Immature natural killer cell (primary cell): ENCODE measurements at regions not wholly inside any gene's neighbourhood (a gene's known extent, or its start where the extent isn't known, plus 50 kb on each side); places are given as distances from the start of the nearest gene placed in this dataset.
"Not testable (repeated sequence)": the region's sequence is repeated elsewhere in the genome, so short reads cannot be mapped to it uniquely, and the experiment has no call there.

ENCODE experiments used
- DNase-seq, 3 donors: peaks; one replicate each; pipeline ENCODE4 v3.0.0; 2022; ENCODE audit warnings: mixed read lengths in 1 of 3
- H3K27ac Mint-ChIP-seq, 6 donors: one replicate each; pipeline ENCODE4 v1.8.0; 2020; ENCODE audit warnings: mixed read lengths in 6 of 6, mild to moderate bottlenecking in 5 of 6, inconsistent platforms in 4 of 6, moderate library complexity in 3 of 6
- H3K27me3 Mint-ChIP-seq, 3 donors: one replicate each; pipeline ENCODE4 v1.8.0; 2020 to 2021; ENCODE audit warnings: low read depth in 3 of 3, mild to moderate bottlenecking in 3 of 3, mixed read lengths in 3 of 3, moderate library complexity in 3 of 3, inconsistent platforms in 1 of 3
- H3K36me3 Mint-ChIP-seq, 3 donors: one replicate each; pipeline ENCODE4 v1.8.0; 2020; ENCODE audit warnings: mixed read lengths in 3 of 3, inconsistent platforms in 2 of 3, mild to moderate bottlenecking in 2 of 3
- H3K4me1 Mint-ChIP-seq, 2 donors: one replicate each; pipeline ENCODE4 v1.8.0; 2020; ENCODE audit warnings: inconsistent platforms in 2 of 2, mild to moderate bottlenecking in 2 of 2, mixed read lengths in 2 of 2, moderate library complexity in 1 of 2
- H3K4me3 Mint-ChIP-seq, 5 donors: one replicate each; pipeline ENCODE4 v1.8.0; 2020; ENCODE audit warnings: mild to moderate bottlenecking in 5 of 5, mixed read lengths in 5 of 5, inconsistent platforms in 3 of 5, moderate library complexity in 3 of 5
- H3K9me3 Mint-ChIP-seq, 6 donors: one replicate each; pipeline ENCODE4 v1.8.0; 2020; ENCODE audit warnings: mild to moderate bottlenecking in 6 of 6, mixed read lengths in 6 of 6, inconsistent platforms in 4 of 6, moderate library complexity in 3 of 6

GRCh38 chr1:118828038-118828437 lies 160.1 kb downstream of the TBX15 start:
- Mint-ChIP-seq H3K27me3 (peaks cover 0 to 4% (median 0%) of the 10 kb centered on the region in 3 donors), H3K36me3 (peaks cover 0 to 9% (median 0%) of the 10 kb centered on the region in 3 donors), H3K9me3 (peaks cover 2 to 53% (median 11%) of the 10 kb centered on the region in 6 donors), H3K27ac (no peak overlapping the region), H3K4me3 (no peak overlapping the region), H3K4me1 (no peaks in the 10 kb centered on the region)
- no peak for DNase-seq

GRCh38 chr1:118827636-118828035 lies 160.5 kb downstream of the TBX15 start:
- DNase-seq = no peak
- H3K4me1 Mint-ChIP-seq = no peaks in the 10 kb centered on the region
- no peak overlapping the region for H3K27ac Mint-ChIP-seq
- H3K4me3 Mint-ChIP-seq = no peak overlapping the region
- H3K9me3 Mint-ChIP-seq = peaks cover 2 to 53% (median 10%) of the 10 kb centered on the region in 6 donors
- peaks cover 0 to 4% (median 0%) of the 10 kb centered on the region in 3 donors for H3K27me3 Mint-ChIP-seq
- H3K36me3 Mint-ChIP-seq = peaks cover 0 to 9% (median 0%) of the 10 kb centered on the region in 3 donors

DNA sequence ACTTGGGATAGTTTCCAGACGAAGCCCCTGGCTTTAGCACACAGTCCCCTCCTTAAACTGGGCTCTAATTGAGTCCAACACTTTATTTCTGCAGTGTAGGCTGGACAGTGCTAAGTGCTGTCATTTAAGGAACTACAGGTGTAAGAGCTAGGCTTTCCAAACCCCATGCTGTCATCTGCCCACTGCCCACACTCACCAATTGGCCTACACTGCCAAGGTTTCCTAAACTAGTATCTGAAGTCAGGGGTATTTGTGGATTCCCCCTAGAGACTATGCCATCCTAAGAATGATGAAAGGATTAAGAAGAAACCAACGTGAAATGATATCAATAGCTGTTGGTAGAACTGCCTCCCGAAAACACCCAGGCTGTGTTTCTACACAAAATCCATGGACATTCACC lies 160.9 kb downstream of the TBX15 start:
- H3K27ac Mint-ChIP-seq = no peak overlapping the region
- H3K4me1 Mint-ChIP-seq = no peaks in the 10 kb centered on the region
- H3K36me3 Mint-ChIP-seq = peaks cover 0 to 9% (median 0%) of the 10 kb centered on the region in 3 donors
- H3K27me3 Mint-ChIP-seq = peaks cover 0 to 4% (median 0%) of the 10 kb centered on the region in 3 donors
- H3K9me3 Mint-ChIP-seq = peaks cover 2 to 50% (median 10%) of the 10 kb centered on the region in 6 donors
- no peak overlapping the region for H3K4me3 Mint-ChIP-seq
- DNase-seq = no peak

GRCh38 chr1:118826669-118827068 lies 161.5 kb downstream of the TBX15 start:
- Mint-ChIP-seq H3K9me3 (peaks cover 3 to 55% (median 12%) of the 10 kb centered on the region in 6 donors), H3K27ac (no peak overlapping the region), H3K36me3 (peaks cover 0 to 9% (median 0%) of the 10 kb centered on the region in 3 donors), H3K4me1 (no peaks in the 10 kb centered on the region), H3K27me3 (peaks cover 0 to 4% (median 0%) of the 10 kb centered on the region in 3 donors), H3K4me3 (no peak overlapping the region)
- no peak for DNase-seq

GRCh38 chr1:118825619-118826018 lies 162.5 kb downstream of the TBX15 start:
- Mint-ChIP-seq H3K27me3 (peaks cover 0 to 4% (median 0%) of the 10 kb centered on the region in 3 donors), H3K4me3 (no peak overlapping the region), H3K9me3 (peaks cover 6 to 55% (median 9%) of the 10 kb centered on the region in 6 donors), H3K36me3 (peaks cover 0 to 7% (median 0%) of the 10 kb centered on the region in 3 donors), H3K27ac (no peak overlapping the region), H3K4me1 (no peaks in the 10 kb centered on the region)
- no peak for DNase-seq

DNA sequence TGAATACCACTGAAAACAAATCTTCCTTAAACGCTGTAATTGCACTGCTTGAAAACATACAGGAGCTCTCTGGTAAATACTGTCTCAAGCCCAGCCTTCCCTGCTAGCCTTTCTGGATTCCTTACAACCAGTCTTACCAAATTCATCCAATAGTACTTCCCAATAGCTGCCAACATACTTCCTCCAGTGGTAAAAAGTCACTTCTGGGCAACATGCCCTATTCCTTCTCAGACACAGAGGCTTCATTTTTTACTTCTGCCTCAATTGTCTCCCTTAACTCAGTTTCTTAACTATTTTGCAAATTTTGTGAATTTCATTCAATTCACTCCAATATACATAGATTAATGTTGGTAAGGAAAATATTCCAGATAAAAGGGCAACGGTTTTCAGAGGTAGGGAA lies 166.3 kb downstream of the TBX15 start:
- H3K36me3 Mint-ChIP-seq = no peaks in the 10 kb centered on the region
- H3K27me3 Mint-ChIP-seq = peaks cover 0 to 2% (median 0%) of the 10 kb centered on the region in 3 donors
- no peak for DNase-seq
- H3K9me3 Mint-ChIP-seq = peaks cover 4 to 29% (median 6%) of the 10 kb centered on the region in 6 donors
- H3K4me1 Mint-ChIP-seq = no peaks in the 10 kb centered on the region
- no peak overlapping the region for H3K27ac Mint-ChIP-seq
- H3K4me3 Mint-ChIP-seq = no peak overlapping the region

- DNase-seq = no peak
- H3K27ac Mint-ChIP-seq = no peak overlapping the region
- H3K4me1 Mint-ChIP-seq = no peaks in the 10 kb centered on the region
- no peaks in the 10 kb centered on the region for H3K36me3 Mint-ChIP-seq
- no peak overlapping the region for H3K4me3 Mint-ChIP-seq
- peaks cover 0 to 2% (median 0%) of the 10 kb centered on the region in 3 donors for H3K27me3 Mint-ChIP-seq
- H3K9me3 Mint-ChIP-seq = peaks cover 4 to 29% (median 7%) of the 10 kb centered on the region in 6 donors
These were observed 167.3 kb downstream of the TBX15 start for GRCh38 chr1:118820864-118821263.

GRCh38 chr1:118815909-118816308 lies 172.2 kb downstream of the TBX15 start:
- Mint-ChIP-seq H3K4me3 (no peak overlapping the region), H3K27ac (no peak overlapping the region), H3K36me3 (no peaks in the 10 kb centered on the region), H3K4me1 (no peaks in the 10 kb centered on the region), H3K27me3 (peaks cover 0 to 2% (median 0%) of the 10 kb centered on the region in 3 donors), H3K9me3 (peaks cover 2 to 29% (median 14%) of the 10 kb centered on the region in 6 donors)
- no peak for DNase-seq

DNA sequence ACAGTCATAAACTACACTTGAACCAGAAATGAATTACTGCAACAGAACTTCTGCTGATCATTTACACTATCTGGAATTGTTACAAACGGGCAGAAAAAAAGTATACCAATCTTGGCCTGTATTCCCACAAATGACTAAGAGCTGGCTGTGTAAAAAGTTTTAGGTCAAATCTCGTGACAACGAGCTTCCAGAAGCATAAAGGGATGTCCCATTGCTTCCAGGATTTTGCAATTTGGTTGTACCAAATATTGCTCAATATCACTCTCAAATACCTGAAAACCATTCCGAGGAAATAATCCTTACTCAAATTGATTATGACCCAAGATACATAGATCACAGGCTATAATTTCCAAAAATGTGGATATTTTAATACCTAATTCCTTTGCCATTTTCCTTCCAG lies 175.6 kb downstream of the TBX15 start:
- peaks cover 6 to 44% (median 16%) of the 10 kb centered on the region in 6 donors for H3K9me3 Mint-ChIP-seq
- DNase-seq = no peak
- H3K27me3 Mint-ChIP-seq = peaks cover 2 to 3% (median 3%) of the 10 kb centered on the region in 3 donors
- no peak overlapping the region for H3K27ac Mint-ChIP-seq
- H3K36me3 Mint-ChIP-seq = no peaks in the 10 kb centered on the region
- H3K4me3 Mint-ChIP-seq = no peak overlapping the region
- no peaks in the 10 kb centered on the region for H3K4me1 Mint-ChIP-seq

DNA sequence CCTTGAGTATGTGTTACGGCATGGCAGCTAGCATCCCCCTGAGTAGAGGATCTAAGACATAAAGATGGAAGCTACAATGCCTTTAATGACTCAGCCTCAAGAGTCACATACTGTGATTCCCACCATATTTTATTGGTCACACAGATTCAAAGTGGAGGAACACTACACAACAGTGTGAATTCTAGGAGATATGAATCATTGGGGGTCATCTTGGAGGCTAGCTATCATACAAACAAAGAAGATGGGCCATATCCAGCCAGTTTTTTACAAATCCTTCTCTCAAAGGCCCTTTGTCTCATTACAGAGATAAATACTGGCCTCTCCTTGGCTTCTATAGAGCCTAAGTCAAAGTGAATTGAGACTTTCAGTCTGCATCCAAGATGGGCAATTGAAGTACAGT lies 177.0 kb downstream of the TBX15 start:
- Mint-ChIP-seq H3K27ac (no peak overlapping the region), H3K4me1 (no peaks in the 10 kb centered on the region), H3K36me3 (no peaks in the 10 kb centered on the region), H3K9me3 (peaks cover 4 to 54% (median 15%) of the 10 kb centered on the region in 6 donors), H3K4me3 (no peak overlapping the region), H3K27me3 (peaks cover 2 to 3% (median 3%) of the 10 kb centered on the region in 3 donors)
- no peak for DNase-seq

- Mint-ChIP-seq H3K4me1 (no peaks in the 10 kb centered on the region), H3K27ac (no peak overlapping the region), H3K9me3 (peaks cover 4 to 50% (median 19%) of the 10 kb centered on the region in 6 donors), H3K36me3 (no peaks in the 10 kb centered on the region), H3K27me3 (peaks cover 3% of the 10 kb centered on the region in 3 donors), H3K4me3 (no peak overlapping the region)
- no peak for DNase-seq
These were observed 178.6 kb downstream of the TBX15 start for GRCh38 chr1:118809586-118809985.

GRCh38 chr1:118803128-118803527 lies 185.0 kb downstream of the TBX15 start:
- H3K4me1 Mint-ChIP-seq, H3K27ac Mint-ChIP-seq, H3K4me3 Mint-ChIP-seq, H3K27me3 Mint-ChIP-seq, H3K36me3 Mint-ChIP-seq, DNase-seq: not testable (repeated sequence)
- H3K9me3 Mint-ChIP-seq = peaks cover 4 to 20% (median 7%) of the 10 kb centered on the region in 6 donors

GRCh38 chr1:118791094-118791691 lies 196.9 kb downstream of the TBX15 start:
- Mint-ChIP-seq H3K4me1 (no peaks in the 10 kb centered on the region), H3K4me3 (no peak overlapping the region), H3K27me3 (peaks cover 0 to 2% (median 0%) of the 10 kb centered on the region in 3 donors), H3K27ac (no peak overlapping the region), H3K9me3 (peaks cover 15 to 51% (median 26%) of the 10 kb centered on the region in 6 donors), H3K36me3 (peaks cover 0 to 4% (median 0%) of the 10 kb centered on the region in 3 donors)
- DNase-seq = no peak

DNA sequence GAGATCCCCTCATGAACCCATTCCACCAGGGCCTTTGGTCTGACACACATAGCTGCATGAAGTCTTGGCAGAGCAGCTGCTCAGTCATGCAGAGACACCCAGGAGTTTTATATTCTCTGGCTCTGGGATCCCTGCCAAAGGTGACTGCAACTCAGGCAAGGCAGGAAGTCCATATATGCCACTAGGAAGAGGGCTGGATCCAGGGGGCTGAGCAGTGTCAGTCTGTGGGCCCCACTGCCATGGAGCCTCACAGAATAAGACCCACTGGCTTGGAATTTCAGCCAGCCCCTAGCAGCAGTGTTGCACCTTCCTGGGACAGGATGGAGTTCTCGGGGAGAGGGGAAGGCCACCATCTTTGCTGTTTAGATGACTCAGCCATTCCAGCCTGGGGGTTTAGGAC lies 199.7 kb downstream of the TBX15 start:
- H3K27ac Mint-ChIP-seq = no peak overlapping the region
- H3K27me3 Mint-ChIP-seq = peaks cover 0 to 2% (median 0%) of the 10 kb centered on the region in 3 donors
- no peak for DNase-seq
- peaks cover 14 to 50% (median 28%) of the 10 kb centered on the region in 6 donors for H3K9me3 Mint-ChIP-seq
- H3K36me3 Mint-ChIP-seq = peaks cover 0 to 4% (median 0%) of the 10 kb centered on the region in 3 donors
- H3K4me3 Mint-ChIP-seq = no peak overlapping the region
- no peaks in the 10 kb centered on the region for H3K4me1 Mint-ChIP-seq
